GM18867 (cell line): ENCODE measurements at regions not wholly inside any gene's neighbourhood (a gene's known extent, or its start where the extent isn't known, plus 50 kb on each side); places are given as distances from the start of the nearest gene placed in this dataset.

Experiments used
- ATAC-seq: cut with Tn5 transposase; IDR thresholded peaks from one replicate; pipeline ENCODE4 v1.9.1; 2021; ENCODE audit warnings: mild to moderate bottlenecking, moderate library complexity; ENCODE audit not compliant: unreplicated experiment

DNA sequence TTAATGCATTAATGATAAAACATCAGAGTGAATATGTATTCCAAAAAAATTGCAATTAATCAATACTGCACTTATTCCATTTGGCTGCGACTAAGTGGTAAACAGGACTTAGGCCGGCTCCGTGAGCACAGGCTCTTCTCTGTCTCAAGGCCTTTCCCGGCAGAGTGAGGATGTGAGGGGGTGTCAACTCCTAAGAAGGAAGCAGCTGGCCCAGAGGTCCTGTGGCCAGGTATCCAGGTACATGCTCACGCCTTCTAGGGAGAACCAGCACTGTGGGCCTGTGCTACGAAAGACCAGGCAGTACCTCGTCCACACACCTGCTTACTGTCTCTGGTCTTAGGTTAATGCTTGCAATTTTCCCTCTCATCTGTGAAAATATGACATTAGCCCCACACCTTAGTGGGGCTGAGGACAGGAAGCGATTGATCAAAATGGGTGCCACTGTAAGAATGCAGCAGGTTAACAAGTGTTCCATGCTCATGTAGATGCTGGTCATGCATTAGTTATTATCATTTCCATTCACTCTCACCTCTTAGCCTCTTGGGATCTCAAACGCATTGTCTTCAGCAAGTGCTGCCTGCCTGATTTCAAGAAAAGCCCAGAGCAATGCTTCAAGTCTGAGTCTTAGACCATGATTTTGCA, 175.3 kb downstream of the ABHD5 start:
- no peak for ATAC-seq

DNA sequence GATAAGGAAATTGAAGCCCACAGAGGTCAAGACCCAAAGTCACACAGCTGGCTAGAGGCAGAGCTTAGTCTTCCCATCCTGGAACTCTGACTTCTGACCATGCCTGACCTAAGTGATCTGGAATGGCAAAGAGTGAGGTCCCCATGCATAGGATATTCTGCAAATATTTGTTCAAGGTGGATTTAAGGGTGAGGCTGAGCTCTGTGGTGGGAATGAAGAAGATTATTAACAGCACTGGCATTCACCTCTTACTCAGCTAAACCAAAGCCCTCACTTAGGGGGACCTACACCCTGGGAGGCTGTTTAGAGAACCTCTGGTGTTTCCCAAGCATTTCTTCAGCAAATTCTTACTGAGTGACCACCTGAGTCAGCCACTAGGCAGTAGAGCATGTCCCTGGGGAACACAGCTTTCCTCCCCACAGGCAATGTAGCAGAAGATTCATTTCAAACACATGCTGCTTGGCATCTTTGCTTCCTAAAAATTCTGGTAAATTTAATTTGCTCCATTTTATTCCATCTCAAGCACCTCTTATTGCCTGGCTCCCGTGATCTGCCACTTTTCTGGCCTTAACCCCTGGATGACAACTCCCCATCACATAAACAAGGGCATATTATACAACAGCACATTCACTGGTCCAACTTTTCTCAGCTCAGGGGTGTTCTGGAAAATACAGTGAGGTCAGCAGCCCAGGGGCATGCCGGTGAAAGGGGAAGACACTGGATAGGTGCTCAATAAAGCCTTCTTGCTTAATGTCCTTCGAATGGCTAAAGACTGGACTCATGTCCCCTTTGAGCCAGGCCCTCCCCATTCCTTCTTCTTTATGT, 176.0 kb downstream of the ABHD5 start:
- ATAC-seq = no peak

DNA sequence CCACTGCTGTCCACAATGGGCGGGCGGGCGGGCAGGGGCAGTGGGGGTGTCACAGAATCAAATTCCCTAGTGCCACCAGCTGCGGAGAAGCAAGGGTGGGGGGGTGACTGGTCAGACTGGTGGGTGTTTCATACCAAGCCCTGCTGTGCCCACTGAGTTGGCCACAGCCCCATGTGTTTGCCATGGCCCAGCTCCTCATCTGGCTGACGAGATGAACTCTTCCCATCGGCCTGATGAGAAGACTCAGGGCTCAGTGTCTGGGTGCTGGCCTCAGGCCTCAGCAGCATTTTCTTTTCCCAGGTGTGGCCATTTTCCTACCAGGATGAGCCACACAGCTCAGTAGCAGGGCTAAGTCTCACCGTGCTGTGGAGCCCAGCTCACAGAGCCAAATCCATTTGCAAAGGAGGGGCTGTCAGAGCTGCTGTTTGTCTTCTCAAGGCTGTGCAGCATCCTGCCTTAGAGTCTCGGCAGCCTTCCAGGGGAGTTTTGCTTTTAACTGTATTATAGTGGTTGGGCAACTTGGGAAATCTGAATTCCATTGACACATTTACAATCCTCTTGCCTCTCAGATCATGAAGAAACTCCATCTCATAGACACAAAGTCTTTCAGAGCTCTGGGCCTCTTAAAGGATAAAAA, 176.8 kb downstream of the ABHD5 start:
- no peak for ATAC-seq

DNA sequence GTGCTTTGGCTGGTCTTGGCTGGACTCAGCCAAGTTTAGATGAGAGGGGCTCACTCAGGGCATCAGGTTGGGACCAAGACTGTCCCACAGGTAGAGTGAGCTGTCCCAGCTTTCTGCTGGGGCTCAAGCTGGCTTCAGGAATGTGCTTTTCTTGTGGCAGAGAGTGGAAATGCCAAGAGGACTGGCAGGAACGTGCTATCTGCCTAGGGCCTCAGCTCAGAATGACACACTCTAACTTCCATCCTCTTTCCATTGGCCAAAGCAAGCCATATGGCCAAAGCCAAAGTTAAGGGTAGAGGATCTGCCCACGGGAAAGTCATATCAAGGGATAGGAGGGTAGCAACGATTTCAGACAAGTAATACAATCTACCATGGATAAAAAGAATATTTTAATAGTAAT, 178.8 kb downstream of the ABHD5 start:
- no peak for ATAC-seq

DNA sequence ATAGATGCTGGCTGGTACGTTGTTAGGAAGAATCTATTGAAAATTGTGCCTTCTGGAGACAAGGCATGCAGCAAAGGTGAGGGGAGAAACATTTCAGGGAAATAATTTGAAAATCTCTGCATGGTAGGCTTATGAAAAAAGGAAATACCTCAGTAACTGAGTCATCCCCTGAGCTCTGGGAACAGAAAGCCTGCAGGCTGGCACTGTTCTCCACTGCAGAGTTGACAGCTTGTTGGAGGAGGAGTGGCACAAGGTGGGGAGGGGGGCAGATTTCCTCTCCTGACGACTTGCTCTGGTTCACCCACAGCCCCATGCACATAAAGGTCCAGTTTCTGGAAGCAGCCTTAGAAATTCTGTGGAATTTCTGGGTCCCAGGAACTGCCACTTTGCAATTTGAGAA, 179.4 kb downstream of the ABHD5 start:
- no peak for ATAC-seq

DNA sequence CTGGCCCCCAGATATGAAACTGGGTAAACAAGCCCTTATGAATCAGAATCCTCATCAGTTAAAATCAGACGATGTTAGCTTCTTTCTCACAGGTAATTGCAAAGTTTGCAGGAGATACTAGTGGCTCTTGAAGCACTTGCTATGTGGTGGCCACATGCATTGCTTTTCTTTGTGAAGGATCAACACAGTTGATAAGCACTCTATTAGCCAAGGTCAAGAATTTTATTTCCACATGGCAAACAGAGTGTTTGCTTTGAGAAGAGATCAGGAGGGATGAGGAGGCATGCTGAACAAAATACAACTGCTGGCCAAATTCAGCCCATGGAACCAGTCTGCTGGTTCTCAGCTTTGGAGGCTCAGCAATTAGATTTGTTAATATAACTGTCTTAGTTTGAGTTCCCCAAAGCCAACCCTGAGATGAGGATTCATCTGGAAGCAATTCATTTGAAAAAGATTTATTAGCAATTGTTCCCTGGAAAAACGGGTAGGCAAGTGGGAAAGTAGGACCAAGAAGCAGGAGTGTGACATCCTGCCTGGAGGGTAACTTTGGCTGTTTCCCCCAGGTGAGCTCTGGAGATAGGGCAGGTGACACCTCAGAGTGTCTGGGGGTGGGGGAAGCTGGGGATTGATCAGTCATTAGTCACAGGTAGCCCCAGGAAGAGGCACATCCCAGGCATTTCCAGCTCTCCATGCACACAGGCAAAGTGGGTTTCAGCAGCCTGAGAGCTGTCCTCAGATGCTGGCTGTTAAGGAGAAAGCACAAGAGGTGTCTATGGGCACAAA, 180.3 kb downstream of the ABHD5 start:
- no peak for ATAC-seq

DNA sequence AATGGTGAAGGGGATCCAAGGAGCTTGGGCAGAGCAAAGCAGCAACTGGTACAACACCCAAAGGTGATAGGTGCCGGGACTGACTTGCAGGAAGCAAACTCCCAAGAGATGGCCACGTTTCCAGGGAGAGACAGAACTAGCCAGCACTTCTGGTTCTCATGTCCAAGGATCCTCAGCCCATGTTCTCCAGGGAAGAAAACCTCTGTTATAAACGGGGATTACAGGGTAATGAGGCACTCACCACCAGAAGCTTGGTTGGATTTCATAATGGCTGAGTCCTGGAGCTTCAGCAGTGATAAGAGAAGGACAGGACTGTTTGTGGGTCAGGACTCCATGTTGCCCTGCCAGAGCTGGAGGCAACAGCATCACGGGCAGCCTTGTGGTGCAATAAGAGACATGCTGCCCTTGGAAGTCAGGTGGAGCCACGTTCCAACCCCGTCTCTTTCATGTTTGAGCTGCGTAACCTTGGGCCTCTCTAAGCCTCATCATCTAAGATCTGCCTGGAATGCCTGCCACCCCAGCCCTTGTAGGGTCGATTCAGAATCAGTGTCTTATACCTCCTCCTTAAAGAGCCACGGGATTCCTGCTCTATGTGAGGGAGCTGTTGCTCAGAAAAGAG, 181.0 kb downstream of the ABHD5 start:
- no peak for ATAC-seq

DNA sequence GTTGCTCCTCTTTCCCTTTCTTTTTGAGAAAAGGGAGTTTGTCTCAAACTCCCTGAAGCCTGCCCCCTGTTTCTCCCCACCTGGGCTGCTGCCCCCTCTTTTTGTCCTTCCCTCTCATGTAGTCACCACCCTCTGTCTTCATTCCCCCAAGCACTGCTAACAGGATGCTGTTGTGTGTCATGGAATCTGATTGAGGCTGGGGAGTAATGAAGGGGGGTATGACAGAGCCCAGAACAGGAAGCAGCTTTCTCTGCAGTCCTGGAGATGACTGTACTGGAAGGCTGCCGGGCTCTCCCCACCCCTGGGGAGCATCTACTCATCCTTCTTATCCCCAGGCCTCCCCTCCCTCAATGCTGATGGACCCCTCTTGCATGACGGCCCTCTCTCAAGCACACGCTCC, 181.6 kb downstream of the ABHD5 start:
- ATAC-seq = no peak

DNA sequence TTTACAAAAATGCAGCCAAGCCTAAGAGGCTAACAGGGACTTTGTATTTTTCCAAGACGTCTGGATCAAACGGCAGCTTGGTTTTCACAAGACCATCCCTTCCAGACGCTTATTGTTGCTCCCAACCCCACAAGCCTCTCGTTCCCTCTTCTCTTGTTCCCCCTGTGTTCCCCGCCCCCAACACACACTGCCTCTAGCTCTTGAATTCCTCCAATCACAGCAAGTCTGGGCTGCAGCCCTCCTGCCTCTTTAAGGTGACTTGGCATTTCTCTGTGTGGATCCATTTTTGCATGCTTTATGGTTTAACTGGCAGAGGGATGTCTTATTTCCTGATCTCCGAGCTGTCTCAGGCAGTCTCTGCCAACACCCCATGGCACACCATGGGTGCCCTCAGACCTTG, 182.2 kb downstream of the ABHD5 start:
- ATAC-seq = no peak

DNA sequence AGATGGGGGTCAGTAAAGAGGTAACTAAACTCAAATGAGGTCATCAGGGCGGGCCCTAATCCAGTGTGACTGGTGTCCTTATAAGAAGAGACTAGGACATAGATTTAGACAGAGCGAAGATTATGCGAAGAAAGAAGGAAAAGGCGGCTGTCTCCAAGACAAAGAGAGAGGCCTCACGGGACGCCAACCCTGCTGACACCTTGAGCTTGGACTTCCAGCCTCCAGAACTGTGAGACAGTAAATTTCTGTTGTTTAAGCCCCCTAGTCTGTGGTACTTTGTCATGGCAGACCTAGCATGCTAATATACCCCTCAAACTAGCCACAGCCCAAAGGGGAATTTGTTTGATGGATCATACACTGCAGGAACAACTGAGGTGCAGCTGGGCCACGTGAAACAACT, 183.0 kb downstream of the ABHD5 start:
- ATAC-seq = no peak

DNA sequence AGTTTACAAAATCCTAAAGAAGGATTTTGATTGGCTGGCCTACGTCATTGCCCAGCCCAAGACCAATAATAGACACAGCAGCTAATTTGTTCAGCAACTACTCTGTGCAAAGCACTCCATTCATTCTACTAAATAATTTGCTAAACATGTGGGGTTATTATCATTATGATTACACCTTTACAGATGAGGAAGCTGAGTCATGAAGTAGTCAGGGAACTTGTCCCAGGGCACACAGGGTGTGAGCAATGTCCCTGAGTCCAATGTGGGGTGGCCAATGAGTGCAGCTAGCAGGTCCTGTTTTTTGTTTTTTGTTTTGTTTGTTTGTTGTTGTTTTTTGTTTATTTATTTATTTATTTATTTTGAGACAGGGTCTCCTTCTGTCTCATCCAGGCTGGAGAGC, 183.6 kb downstream of the ABHD5 start:
- no peak for ATAC-seq

DNA sequence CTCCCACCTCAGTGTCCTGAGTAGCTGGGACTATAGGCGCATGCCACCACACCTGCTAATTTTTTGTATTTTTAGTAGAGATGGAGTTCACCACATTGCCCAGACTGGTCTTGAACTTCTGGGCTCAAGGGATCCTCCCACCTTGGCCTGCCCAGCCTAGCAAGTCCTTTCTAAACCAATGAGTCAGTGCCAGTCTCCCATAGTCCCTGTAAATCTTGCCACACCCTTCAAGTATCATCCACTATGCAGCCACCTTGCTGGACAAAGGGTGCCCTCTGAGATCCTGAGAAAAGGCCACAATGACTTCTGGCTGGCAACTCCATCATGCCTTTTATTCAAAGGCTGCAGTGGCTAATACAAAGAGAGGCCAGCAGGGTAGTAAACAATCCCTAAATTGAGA, 184.0 kb downstream of the ABHD5 start:
- no peak for ATAC-seq

DNA sequence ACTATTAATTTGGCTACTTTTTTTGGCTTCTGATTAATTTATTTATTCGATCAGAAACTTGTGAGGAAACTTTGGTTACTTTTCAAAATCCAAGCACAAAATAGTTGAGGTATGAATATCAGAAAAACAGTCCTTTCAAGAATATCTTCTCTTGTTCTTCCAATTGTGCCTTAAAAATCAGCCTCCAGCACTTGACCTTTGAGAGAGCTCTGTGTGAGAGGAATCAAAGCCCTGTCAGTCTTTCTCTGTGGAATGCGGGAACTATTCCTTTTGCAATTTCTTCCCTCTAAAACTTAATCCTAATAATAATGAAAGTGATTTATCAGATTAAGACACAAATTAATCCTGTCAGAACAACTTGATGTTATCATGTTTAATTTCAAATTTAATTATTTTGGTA, 185.9 kb downstream of the ABHD5 start:
- ATAC-seq = no peak

DNA sequence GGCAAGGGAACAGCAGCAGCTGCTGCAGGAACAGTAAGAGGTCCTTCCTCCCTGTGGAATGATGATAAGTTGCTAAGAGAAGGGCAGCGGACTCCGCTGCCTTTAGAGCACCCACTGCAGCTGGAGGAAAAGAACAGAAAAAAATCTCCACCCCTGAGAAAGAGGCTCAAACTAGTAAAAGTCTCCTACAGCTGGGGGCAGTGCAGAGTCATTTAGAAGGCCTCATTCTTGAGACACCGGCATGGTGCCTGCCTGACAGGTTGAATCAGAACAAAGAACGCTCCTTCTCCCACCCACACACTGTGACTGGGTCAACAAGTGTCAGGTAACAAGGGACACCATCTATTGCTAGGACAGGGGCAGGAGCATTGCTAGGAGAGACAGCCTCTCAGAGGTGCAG, 188.4 kb downstream of the ABHD5 start:
- ATAC-seq = no peak

DNA sequence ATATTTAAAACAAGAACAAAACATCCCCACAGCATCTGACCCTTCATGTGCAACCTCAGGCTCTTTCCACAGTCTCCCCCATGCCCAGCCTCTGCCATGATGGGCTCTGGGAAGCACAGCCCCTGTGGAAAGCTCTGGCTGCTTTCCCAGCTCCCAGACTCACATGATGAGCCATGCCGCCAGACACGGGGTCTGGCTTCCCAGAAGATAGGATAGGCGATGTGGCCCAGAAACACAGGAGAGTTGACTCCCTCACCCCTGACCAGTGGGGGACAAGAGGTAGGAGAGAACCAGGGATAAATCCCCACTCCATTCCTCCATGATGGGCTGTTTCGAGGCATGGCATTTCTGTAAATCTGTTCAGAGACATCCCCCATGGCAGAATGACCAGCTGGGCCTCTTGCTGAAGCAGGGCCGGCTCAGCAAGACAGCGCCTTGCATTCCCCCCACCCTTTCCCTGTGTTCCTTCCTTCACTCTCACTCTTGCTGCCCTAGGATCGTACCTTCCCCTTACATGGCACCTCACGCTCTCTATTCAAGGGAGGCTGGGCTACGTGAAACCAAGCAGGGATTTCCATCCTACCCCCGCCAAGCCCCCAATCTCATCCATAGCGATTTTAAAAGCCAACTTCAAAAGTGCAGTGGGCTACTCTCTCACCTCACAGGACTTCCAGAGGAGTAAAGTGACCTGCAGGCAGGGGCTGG, 192.4 kb downstream of the ABHD5 start:
- no peak for ATAC-seq

DNA sequence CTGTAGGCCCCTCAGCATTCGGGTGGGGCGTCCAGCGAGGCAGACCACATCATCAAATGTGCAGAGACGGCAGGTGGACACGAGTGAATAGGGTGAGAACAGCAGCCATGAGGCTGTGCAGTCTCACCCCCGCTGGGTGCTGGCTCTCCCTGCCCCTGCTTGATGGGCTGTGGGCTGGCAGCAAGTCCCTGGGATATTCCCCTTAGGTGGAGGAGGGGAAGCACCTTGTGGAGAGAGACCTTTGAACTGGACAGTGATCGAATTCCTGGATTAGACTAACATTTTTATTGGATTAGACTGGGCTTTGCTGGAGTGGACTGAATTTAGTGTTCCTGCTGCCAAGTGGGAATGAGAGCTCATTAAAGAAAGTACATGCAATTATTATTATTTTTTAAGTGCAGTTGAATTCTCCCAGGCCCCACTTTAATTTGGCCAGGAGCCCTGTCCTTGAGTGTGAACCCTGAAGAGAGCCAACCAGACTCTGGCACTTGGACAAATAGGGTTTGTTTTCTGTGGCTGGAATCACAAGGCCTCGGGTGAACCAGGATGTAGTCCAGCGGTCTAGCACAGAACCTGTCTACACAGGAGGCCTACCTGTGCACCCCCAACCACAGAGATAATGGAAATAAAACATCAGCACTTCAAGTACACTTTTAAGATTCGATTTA, 193.1 kb downstream of the ABHD5 start:
- no peak for ATAC-seq

DNA sequence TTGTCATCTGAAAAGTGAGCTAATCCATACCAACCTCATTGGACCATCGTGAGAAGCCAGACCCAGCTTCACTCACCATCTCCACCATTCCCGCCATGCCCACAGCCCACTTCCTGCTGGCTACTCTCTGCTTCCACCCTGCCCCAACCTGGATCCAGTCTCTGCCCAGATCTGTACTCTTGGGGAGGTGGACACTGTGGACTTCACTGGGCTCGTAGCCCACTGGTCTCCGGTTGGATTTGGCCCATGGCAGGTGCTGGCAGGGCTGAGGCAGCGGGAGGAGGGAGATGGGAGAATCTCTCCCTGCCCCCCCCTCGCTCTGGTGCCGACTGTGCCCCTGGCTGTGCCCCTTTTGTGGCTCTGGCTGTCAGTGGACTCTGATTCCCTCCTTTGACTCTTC, 193.8 kb downstream of the ABHD5 start:
- ATAC-seq = no peak

DNA sequence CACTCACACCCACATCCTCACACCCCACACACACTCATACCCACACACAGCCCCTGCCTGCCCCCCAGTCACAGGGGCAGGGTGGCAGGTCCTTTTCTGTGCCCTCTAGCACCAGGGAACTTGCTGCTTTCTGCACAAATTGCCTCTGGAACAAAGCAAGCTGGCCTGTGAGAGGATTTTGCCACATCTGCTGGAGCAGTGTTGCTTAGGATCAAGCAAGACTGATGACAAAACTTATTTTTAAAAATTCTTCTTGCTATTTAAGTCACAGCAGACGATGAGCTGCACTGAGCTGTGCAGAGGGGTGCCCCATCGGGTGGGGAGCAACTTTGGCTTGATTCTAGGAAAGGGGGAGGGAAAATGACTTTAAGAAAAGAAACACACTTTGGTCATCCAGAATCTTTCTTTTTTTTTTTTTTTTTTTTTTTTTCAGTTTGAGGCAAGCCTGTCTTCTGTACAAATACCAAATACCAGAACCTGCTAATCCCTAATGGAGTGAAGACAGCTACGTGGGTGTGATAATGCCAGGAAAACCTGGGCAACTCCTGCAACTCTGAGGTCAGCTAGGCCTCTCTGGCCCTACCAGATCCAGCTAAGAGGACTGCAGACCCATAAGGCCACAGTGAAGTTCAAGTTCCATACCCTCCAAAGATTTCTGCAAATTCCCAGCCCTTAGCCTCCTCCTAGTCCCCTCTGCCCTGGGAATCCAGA, 195.3 kb downstream of the ABHD5 start:
- ATAC-seq = no peak

DNA sequence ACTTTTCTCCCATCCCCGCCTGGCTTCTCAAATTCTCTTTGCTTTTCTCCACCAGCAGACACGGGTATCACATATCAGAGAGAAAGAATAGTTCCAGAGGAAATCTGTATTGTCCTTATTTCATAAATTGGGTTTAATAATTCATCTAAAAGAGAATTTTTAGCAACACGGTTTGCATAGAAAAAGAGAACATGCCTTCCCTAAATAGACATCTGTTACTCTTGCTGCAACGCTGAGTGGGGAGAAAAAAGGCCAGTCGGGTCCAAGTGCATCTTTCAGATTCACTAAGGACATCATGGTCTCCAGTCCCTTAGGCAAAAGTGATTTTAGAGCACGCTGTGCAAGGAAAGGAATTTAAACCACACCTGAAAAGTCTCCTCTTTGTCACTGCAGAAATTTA, 201.3 kb downstream of the ABHD5 start:
- ATAC-seq = no peak
